Uterus (tissue), 3 donors: ENCODE measurements at regions not wholly inside any gene's neighbourhood (a gene's known extent, or its start where the extent isn't known, plus 50 kb on each side); places are given as distances from the start of the nearest gene placed in this dataset. TPM values are rescaled to one million over a fixed set of nuclear protein-coding genes. Genes with fewer than 3 reads are reported as not detected.

Experiments used
- DNase-seq, 2 donors: peaks; one replicate each; pipeline ENCODE4 v3.0.0-alpha.2; 2019 to 2020
- H3K27ac ChIP-seq, 2 donors: fragments of 200-600 bp; sonication (generic); 1 replicate in 1 of 2; 2 replicates in 1 of 2; pipeline ENCODE4 v1.5.1; 2016 to 2018
- H3K27me3 ChIP-seq, 2 donors: fragments of 200-600 bp; sonication (generic); one replicate each; pipeline ENCODE4 v1.5.1; 2018 to 2019; ENCODE audit warnings: control low read depth in 1 of 2
- H3K36me3 ChIP-seq, 2 donors: fragments of 200-600 bp; sonication (generic); one replicate each; pipeline ENCODE4 v1.5.1; 2019; ENCODE audit warnings: control low read depth in 1 of 2
- H3K4me1 ChIP-seq, 2 donors: fragments of 200-600 bp; sonication (generic); one replicate each; pipeline ENCODE4 v1.5.1; 2018 to 2019; ENCODE audit warnings: control low read depth in 1 of 2
- H3K4me3 ChIP-seq, 2 donors: fragments of 200-600 bp; sonication (generic); 1 replicate in 1 of 2; 2 replicates in 1 of 2; pipeline ENCODE4 v1.5.1; 2018 to 2019; ENCODE audit warnings: mild to moderate bottlenecking in 1 of 2
- H3K9me3 ChIP-seq, 2 donors: fragments of 200-600 bp; sonication (generic); one replicate each; pipeline ENCODE4 v1.5.1; 2019; ENCODE audit warnings: control low read depth in 1 of 2
- CTCF ChIP-seq, 4 experiments: fragments of 200-600 bp in 2 of 4; fragments of 450-650 bp in 2 of 4; sonication (generic) in 2 of 4; IDR thresholded peaks; one replicate each; pipeline ENCODE4 v1.5.1; 2016 to 2019; ENCODE audit warnings: antibody characterized with exemption in 4 of 4, mild to moderate bottlenecking in 2 of 4, moderate library complexity in 1 of 4
- POLR2A ChIP-seq, 2 donors: fragments of 450-650 bp; IDR thresholded peaks; one replicate each; pipeline ENCODE4 v1.6.1; 2016; ENCODE audit warnings: antibody characterized with exemption in 2 of 2, mild to moderate bottlenecking in 1 of 2, moderate library complexity in 1 of 2
- intact Hi-C: fragments of 100-400 bp; cut with DNase I; formaldehyde crosslinking; loops from one replicate; pipeline ENCODE4 v1.15.1; 2023; ENCODE audit warnings: low total_unique reads
- small RNA-seq: library from RNA; depleted of rRNA; stranded (forward); fragments of <200 nt; gene quantifications from one replicate; pipeline ENCODE3, GENCODE V24; 2016
- donor health status: DM: yes; HTN: yes; CAD: no.

- no peak overlapping the region for H3K27ac ChIP-seq
- no peak overlapping the region for H3K4me3 ChIP-seq
- DNase-seq: peak in 1 of 2 donors; percentile 27
- TF ChIP-seq CTCF (IDR thresholded peaks at IDR 0.05): no peak
- no peak for TF ChIP-seq POLR2A (IDR thresholded peaks at IDR 0.05)
- intact Hi-C loops: no loop called here
- H3K27me3 ChIP-seq: no peaks in the 10 kb centered on the region
- no peaks in the 10 kb centered on the region for H3K4me1 ChIP-seq
- H3K9me3 ChIP-seq: no peaks in the 10 kb centered on the region
- H3K36me3 ChIP-seq: no peaks in the 10 kb centered on the region
These were observed 49.9 kb upstream of the FOXN3 start for GRCh38 chr14:89466944-89467343.

Small RNAs in the stretch of these regions (small RNA-seq; reads per million reads assigned to genes)
- gene RF00019 (not detected), gene RN7SKP107 (not detected)
